GM23338 (cell line): ENCODE measurements at regions not wholly inside any gene's neighbourhood (a gene's known extent, or its start where the extent isn't known, plus 50 kb on each side); places are given as distances from the start of the nearest gene placed in this dataset.
A peak's percentile ranks its signal among the peaks of the same experiment; 100 is the strongest.

Experiments
- ATAC-seq: fragments of 200-7000 bp; cut with Tn5 transposase; 3 replicates; pipeline ENCODE4 v1.9.1; 2020
- DNase-seq: peaks from one replicate; pipeline ENCODE4 v3.0.0-alpha.2; 2015; ENCODE audit warnings: low spot score
- H2AFZ ChIP-seq: fragments of 200-600 bp; sonication (generic); 2 replicates; pipeline ENCODE4 v1.8.0; 2016; ENCODE audit warnings: antibody characterized with exemption, mild to moderate bottlenecking, moderate library complexity
- H3F3A ChIP-seq: fragments of 200-600 bp; sonication (generic); replicated peaks from 2 replicates; pipeline ENCODE4 v1.8.0; 2017; ENCODE audit warnings: antibody characterized with exemption, mixed run types, low read depth
- H3K27ac ChIP-seq: fragments of 200-600 bp; sonication (generic); 2 replicates; pipeline ENCODE4 v1.6.1; 2016; ENCODE audit warnings: low read depth
- H3K27me3 ChIP-seq: fragments of 200-600 bp; sonication (generic); 2 replicates; pipeline ENCODE4 v1.8.0; 2016; ENCODE audit warnings: mild to moderate bottlenecking, mixed run types, moderate library complexity; ENCODE audit not compliant: insufficient read depth
- H3K36me3 ChIP-seq: fragments of 200-600 bp; sonication (generic); 2 replicates; pipeline ENCODE4 v1.8.0; 2016; ENCODE audit warnings: mild to moderate bottlenecking; ENCODE audit not compliant: insufficient read depth
- H3K4me1 ChIP-seq: fragments of 200-600 bp; sonication (generic); 2 replicates; pipeline ENCODE4 v1.8.0; 2016; ENCODE audit warnings: mild to moderate bottlenecking, moderate library complexity; ENCODE audit not compliant: insufficient read depth
- H3K4me2 ChIP-seq: fragments of 200-600 bp; sonication (generic); 2 replicates; pipeline ENCODE4 v1.7.1; 2017; ENCODE audit warnings: mixed run types
- H3K4me3 ChIP-seq: fragments of 200-600 bp; sonication (generic); 2 replicates; pipeline ENCODE4 v1.6.1; 2016; ENCODE audit warnings: mixed run types
- H3K79me2 ChIP-seq: fragments of 200-600 bp; sonication (generic); replicated peaks from 2 replicates; pipeline ENCODE4 v1.8.0; 2017; ENCODE audit warnings: mild to moderate bottlenecking; ENCODE audit not compliant: insufficient read depth
- H3K9me2 ChIP-seq: fragments of 200-600 bp; sonication (generic); 2 replicates; pipeline ENCODE4 v1.8.0; 2017; ENCODE audit not compliant: insufficient read depth
- H4K20me1 ChIP-seq: fragments of 200-600 bp; sonication (generic); replicated peaks from 2 replicates; pipeline ENCODE4 v1.8.0; 2017; ENCODE audit warnings: mild to moderate bottlenecking; ENCODE audit not compliant: insufficient read depth
- H3K27ac Mint-ChIP-seq: 2 replicates; pipeline ENCODE4 v1.8.0; 2020; ENCODE audit warnings: inconsistent platforms, mild to moderate bottlenecking, moderate library complexity, mixed read lengths
- H3K27me3 Mint-ChIP-seq: 3 replicates; pipeline ENCODE4 v1.8.0; 2022; ENCODE audit warnings: low read depth, mild to moderate bottlenecking, moderate library complexity, mixed read lengths, inconsistent platforms; ENCODE audit not compliant: insufficient read depth, poor library complexity
- H3K36me3 Mint-ChIP-seq: 3 replicates; pipeline ENCODE4 v1.8.0; 2021; ENCODE audit warnings: low read depth, mild to moderate bottlenecking, inconsistent platforms, moderate library complexity, mixed read lengths
- H3K4me1 Mint-ChIP-seq: 3 replicates; pipeline ENCODE4 v1.8.0; 2020; ENCODE audit warnings: mild to moderate bottlenecking, inconsistent platforms, mixed read lengths
- H3K4me3 Mint-ChIP-seq: 3 replicates; pipeline ENCODE4 v1.8.0; 2021; ENCODE audit warnings: moderate library complexity, mild to moderate bottlenecking, inconsistent platforms, mixed read lengths
- H3K9me3 Mint-ChIP-seq: 3 replicates; pipeline ENCODE4 v1.8.0; 2020; ENCODE audit warnings: moderate library complexity, mild to moderate bottlenecking, inconsistent platforms, mixed read lengths
- CREB1 ChIP-seq: fragments of 250-450 bp; sonication (Bioruptor Pico); IDR thresholded peaks from 2 replicates; pipeline ENCODE4 v1.5.0; 2020; ENCODE audit warnings: low read depth, mild to moderate bottlenecking, moderate library complexity
- CTCF ChIP-seq, 2 experiments: fragments of 200-600 bp in 1 of 2; sonication (generic) in 1 of 2; conservative IDR thresholded peaks; 2 replicates each; pipeline versions ENCODE4 v1.5.1 to v1.6.1; 2016 to 2017; ENCODE audit warnings: antibody characterized with exemption in 2 of 2, low read depth in 2 of 2, mild to moderate bottlenecking in 2 of 2, moderate library complexity in 1 of 2
- ETS1 ChIP-seq: IDR thresholded peaks from 2 replicates; pipeline ENCODE4 v1.6.1; 2016; ENCODE audit warnings: antibody characterized with exemption
- EZH2 ChIP-seq: fragments of 200-600 bp; sonication (generic); IDR thresholded peaks from one replicate; pipeline ENCODE4 v1.8.0; 2017; ENCODE audit warnings: antibody characterized with exemption, mild to moderate bottlenecking, low read depth; ENCODE audit not compliant: unreplicated experiment
- EZH2phosphoT487 ChIP-seq: fragments of 200-600 bp; sonication (generic); IDR thresholded peaks from one replicate; pipeline ENCODE4 v1.8.1; 2018; ENCODE audit warnings: antibody characterized with exemption; ENCODE audit not compliant: unreplicated experiment
- JUNB ChIP-seq: IDR thresholded peaks from one replicate; pipeline ENCODE4 v1.6.1; 2016; ENCODE audit warnings: antibody characterized with exemption; ENCODE audit not compliant: unreplicated experiment
- NANOG ChIP-seq: IDR thresholded peaks from 2 replicates; pipeline ENCODE4 v1.6.1; 2016; ENCODE audit warnings: antibody characterized with exemption, borderline replicate concordance
- POLR2AphosphoS5 ChIP-seq: IDR thresholded peaks from 2 replicates; pipeline ENCODE4 v1.6.1; 2016; ENCODE audit warnings: antibody characterized with exemption, low read depth
- REST ChIP-seq: IDR thresholded peaks from one replicate; pipeline ENCODE4 v1.6.1; 2018; ENCODE audit warnings: antibody characterized with exemption; ENCODE audit not compliant: unreplicated experiment
- STAT1 ChIP-seq: IDR thresholded peaks from one replicate; pipeline ENCODE4 v1.6.1; 2016; ENCODE audit warnings: antibody characterized with exemption; ENCODE audit not compliant: unreplicated experiment
- ZNF114 ChIP-seq: fragments of 250-450 bp; sonication (Bioruptor Pico); IDR thresholded peaks from 2 replicates; pipeline ENCODE4 v1.5.0; 2020; ENCODE audit warnings: mild to moderate bottlenecking, moderate library complexity
- ZNF331 ChIP-seq: fragments of 250-450 bp; sonication (Bioruptor Pico); IDR thresholded peaks from 2 replicates; pipeline ENCODE4 v1.5.0; 2020; ENCODE audit warnings: low read depth, mild to moderate bottlenecking, moderate library complexity
- TF ChIP-seq, protein P1 (sequence below): fragments of 250-450 bp; sonication (Bioruptor Pico); IDR thresholded peaks from 2 replicates; pipeline ENCODE4 v1.5.0; 2020; ENCODE audit warnings: mild to moderate bottlenecking, moderate library complexity

DNA sequence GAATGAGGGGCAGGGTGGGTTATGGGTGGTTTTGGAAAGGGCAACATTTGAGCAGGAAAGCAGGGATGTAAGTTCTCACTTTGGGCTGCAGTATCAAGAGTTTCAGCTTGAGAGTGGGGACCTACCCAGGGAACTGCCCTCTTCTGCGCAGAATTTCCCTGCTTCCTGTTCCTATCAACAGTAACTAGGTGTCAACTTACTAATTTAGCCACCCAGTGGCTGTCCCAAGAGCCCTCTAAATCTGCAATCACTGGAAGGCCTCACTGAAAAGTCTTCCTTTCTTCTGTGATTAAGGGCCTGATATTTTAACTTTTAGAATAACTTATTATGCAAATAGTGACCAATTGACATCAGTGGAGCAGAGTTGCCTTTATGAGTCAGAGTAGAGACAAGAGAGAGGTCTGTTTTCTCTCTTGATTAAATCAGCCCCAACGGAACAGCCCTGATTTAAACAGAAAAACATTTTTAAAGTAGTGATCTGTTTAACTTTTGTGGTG, 118.2 kb upstream of the RIPOR2 start (continued):
- no peak for TF ChIP-seq CREB1 (CRISPR knock-in tag)

DNA sequence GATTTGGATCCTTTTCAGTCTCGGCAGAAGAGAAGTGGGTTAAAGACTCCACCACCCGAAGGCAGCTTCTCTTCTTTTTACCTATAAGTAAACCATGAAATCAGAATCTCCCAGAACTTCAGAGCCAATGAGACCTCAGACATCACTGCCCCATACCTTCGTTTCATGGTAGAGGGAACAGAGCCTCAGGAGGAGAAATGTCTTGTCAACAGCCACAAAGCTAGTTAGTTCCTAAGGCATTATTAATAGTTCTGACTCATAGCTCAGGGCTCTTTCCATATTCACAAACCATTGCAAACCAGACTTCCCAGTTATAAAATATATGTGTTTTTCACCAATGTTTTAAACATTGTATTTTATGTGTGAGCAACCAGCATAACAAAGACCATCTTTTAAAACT, 118.7 kb upstream of the RIPOR2 start:
- peak overlapping the region; percentile 38; the same call in 1 of the 2 replicates for H2AFZ ChIP-seq
- DNase-seq (no peak), ATAC-seq (no peak)
- H3K27ac ChIP-seq = no peak overlapping the region
- no peaks in the 10 kb centered on the region for H4K20me1 ChIP-seq
- no peaks in the 10 kb centered on the region for H3K4me1 ChIP-seq
- H3K9me2 ChIP-seq = peaks cover 20% of the 10 kb centered on the region
- H3K79me2 ChIP-seq = no peaks in the 10 kb centered on the region
- no peak for TF ChIP-seq ZNF331
- no peak for TF ChIP-seq POLR2AphosphoS5
- TF ChIP-seq, protein P1, sequence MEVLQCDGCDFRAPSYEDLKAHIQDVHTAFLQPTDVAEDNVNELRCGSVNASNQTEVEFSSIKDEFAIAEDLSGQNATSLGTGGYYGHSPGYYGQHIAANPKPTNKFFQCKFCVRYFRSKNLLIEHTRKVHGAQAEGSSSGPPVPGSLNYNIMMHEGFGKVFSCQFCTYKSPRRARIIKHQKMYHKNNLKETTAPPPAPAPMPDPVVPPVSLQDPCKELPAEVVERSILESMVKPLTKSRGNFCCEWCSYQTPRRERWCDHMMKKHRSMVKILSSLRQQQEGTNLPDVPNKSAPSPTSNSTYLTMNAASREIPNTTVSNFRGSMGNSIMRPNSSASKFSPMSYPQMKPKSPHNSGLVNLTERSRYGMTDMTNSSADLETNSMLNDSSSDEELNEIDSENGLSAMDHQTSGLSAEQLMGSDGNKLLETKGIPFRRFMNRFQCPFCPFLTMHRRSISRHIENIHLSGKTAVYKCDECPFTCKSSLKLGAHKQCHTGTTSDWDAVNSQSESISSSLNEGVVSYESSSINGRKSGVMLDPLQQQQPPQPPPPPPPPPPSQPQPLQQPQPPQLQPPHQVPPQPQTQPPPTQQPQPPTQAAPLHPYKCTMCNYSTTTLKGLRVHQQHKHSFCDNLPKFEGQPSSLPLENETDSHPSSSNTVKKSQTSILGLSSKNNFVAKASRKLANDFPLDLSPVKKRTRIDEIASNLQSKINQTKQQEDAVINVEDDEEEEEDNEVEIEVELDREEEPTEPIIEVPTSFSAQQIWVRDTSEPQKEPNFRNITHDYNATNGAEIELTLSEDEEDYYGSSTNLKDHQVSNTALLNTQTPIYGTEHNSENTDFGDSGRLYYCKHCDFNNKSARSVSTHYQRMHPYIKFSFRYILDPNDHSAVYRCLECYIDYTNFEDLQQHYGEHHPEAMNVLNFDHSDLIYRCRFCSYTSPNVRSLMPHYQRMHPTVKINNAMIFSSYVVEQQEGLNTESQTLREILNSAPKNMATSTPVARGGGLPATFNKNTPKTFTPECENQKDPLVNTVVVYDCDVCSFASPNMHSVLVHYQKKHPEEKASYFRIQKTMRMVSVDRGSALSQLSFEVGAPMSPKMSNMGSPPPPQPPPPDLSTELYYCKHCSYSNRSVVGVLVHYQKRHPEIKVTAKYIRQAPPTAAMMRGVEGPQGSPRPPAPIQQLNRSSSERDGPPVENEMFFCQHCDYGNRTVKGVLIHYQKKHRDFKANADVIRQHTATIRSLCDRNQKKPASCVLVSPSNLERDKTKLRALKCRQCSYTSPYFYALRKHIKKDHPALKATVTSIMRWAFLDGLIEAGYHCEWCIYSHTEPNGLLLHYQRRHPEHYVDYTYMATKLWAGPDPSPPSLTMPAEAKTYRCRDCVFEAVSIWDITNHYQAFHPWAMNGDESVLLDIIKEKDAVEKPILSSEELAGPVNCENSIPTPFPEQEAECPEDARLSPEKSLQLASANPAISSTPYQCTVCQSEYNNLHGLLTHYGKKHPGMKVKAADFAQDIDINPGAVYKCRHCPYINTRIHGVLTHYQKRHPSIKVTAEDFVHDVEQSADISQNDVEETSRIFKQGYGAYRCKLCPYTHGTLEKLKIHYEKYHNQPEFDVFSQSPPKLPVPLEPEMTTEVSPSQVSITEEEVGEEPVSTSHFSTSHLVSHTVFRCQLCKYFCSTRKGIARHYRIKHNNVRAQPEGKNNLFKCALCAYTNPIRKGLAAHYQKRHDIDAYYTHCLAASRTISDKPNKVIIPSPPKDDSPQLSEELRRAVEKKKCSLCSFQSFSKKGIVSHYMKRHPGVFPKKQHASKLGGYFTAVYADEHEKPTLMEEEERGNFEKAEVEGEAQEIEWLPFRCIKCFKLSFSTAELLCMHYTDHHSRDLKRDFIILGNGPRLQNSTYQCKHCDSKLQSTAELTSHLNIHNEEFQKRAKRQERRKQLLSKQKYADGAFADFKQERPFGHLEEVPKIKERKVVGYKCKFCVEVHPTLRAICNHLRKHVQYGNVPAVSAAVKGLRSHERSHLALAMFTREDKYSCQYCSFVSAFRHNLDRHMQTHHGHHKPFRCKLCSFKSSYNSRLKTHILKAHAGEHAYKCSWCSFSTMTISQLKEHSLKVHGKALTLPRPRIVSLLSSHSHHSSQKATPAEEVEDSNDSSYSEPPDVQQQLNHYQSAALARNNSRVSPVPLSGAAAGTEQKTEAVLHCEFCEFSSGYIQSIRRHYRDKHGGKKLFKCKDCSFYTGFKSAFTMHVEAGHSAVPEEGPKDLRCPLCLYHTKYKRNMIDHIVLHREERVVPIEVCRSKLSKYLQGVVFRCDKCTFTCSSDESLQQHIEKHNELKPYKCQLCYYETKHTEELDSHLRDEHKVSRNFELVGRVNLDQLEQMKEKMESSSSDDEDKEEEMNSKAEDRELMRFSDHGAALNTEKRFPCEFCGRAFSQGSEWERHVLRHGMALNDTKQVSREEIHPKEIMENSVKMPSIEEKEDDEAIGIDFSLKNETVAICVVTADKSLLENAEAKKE = no peak
- TF ChIP-seq REST = no peak
- TF ChIP-seq CTCF (conservative IDR thresholded peaks at IDR 0.05; ENCODE audit: low read depth in 2 of 2) = no peak
- TF ChIP-seq NANOG = no peak
- no peak for TF ChIP-seq ZNF114 (CRISPR knock-in tag)
- TF ChIP-seq STAT1 = no peak
- no peak for TF ChIP-seq EZH2phosphoT487
- TF ChIP-seq ETS1 = no peak
- TF ChIP-seq JUNB = no peak
- no peak for TF ChIP-seq EZH2
- no peak for TF ChIP-seq CREB1 (CRISPR knock-in tag)
- Mint-ChIP-seq H3K36me3 (peaks cover 3% of the 10 kb centered on the region; the same call in 1 of the 3 replicates), H3K27me3 (peaks cover 2% of the 10 kb centered on the region), H3K27ac (no peak overlapping the region), H3K4me1 (peaks cover 6% of the 10 kb centered on the region; the same call in 2 of the 3 replicates), H3K9me3 (peaks cover 5% of the 10 kb centered on the region; the same call in 2 of the 3 replicates), H3K4me3 (no peak overlapping the region)
- H3K36me3 ChIP-seq = no peaks in the 10 kb centered on the region
- no peak overlapping the region for H3K4me3 ChIP-seq
- no peaks in the 10 kb centered on the region for H3F3A ChIP-seq
- H3K4me2 ChIP-seq = no peak overlapping the region
- H3K27me3 ChIP-seq = no peaks in the 10 kb centered on the region
